OCI-LY3 (cell line): ENCODE measurements at regions not wholly inside any gene's neighbourhood (a gene's known extent, or its start where the extent isn't known, plus 50 kb on each side); places are given as distances from the start of the nearest gene placed in this dataset.

Source experiments
- EZH2phosphoT487 ChIP-seq: fragments of 200-600 bp; shearing (Covaris generic); IDR thresholded peaks from 2 replicates; pipeline ENCODE4 v1.6.1; 2018; ENCODE audit warnings: antibody characterized with exemption, mixed run types, low read depth
- TF ChIP-seq, protein P1 (sequence below): fragments of 200-600, 300-600 bp; sonication (generic); IDR thresholded peaks from 2 replicates; pipeline ENCODE4 v1.5.1; 2014; ENCODE audit warnings: antibody characterized with exemption, low read length, low read depth

DNA sequence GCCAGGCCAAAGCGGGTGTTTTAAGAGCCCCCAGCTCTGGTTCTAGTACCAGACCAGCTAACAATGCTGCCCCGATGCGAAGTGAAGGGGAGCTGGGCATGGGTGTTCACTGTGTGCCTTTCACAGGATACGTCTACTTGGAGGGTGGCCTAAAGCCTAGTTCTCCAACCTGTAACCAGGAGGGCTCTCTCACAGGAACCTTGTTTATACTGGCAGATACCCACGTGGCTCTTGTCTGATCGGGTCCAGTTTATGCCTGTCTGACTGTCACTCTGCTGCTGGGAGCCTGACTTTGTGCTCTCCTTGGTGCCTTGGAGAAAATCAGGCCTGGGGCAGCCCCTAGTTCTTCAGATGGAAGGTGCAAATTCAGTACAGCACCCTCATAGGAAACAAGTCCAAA is 60.2 kb upstream of the RNF144B start:
- TF ChIP-seq, protein P1, sequence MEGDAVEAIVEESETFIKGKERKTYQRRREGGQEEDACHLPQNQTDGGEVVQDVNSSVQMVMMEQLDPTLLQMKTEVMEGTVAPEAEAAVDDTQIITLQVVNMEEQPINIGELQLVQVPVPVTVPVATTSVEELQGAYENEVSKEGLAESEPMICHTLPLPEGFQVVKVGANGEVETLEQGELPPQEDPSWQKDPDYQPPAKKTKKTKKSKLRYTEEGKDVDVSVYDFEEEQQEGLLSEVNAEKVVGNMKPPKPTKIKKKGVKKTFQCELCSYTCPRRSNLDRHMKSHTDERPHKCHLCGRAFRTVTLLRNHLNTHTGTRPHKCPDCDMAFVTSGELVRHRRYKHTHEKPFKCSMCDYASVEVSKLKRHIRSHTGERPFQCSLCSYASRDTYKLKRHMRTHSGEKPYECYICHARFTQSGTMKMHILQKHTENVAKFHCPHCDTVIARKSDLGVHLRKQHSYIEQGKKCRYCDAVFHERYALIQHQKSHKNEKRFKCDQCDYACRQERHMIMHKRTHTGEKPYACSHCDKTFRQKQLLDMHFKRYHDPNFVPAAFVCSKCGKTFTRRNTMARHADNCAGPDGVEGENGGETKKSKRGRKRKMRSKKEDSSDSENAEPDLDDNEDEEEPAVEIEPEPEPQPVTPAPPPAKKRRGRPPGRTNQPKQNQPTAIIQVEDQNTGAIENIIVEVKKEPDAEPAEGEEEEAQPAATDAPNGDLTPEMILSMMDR: no peak
- TF ChIP-seq EZH2phosphoT487: no peak
